Hindlimb muscle (tissue), 1 donor: ENCODE measurements at regions not wholly inside any gene's neighbourhood (a gene's known extent, or its start where the extent isn't known, plus 50 kb on each side); places are given as distances from the start of the nearest gene placed in this dataset.
"Not testable (repeated sequence)": the region's sequence is repeated elsewhere in the genome, so short reads cannot be mapped to it uniquely, and the experiment has no call there.

Experiments
- DNase-seq: peaks from one replicate; pipeline ENCODE4 v3.0.0-alpha.2; 2013

- DNase-seq, result no peak
Observed at GRCh38 chr1:115531631-115532264, 110.0 kb upstream of the VANGL1 start.

DNA sequence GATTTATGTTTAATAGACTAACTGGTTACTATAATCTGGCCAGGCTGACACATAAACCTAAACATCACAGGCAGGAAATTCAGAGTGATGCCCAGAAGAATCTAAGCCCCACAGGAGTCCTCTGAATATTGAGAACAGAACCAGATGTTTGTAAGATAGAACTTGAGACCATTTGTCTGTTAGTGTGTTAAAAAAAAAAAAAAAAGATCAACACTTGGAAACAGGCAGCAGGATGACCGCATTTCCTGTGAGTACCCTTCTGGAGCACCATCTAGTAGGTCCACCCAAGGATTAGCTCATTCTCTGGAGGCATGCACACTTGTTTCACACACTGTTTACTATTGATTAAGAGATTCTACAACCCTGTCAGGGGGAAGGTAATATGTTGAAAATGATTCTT, 111.4 kb upstream of the VANGL1 start:
- no peak for DNase-seq

DNA sequence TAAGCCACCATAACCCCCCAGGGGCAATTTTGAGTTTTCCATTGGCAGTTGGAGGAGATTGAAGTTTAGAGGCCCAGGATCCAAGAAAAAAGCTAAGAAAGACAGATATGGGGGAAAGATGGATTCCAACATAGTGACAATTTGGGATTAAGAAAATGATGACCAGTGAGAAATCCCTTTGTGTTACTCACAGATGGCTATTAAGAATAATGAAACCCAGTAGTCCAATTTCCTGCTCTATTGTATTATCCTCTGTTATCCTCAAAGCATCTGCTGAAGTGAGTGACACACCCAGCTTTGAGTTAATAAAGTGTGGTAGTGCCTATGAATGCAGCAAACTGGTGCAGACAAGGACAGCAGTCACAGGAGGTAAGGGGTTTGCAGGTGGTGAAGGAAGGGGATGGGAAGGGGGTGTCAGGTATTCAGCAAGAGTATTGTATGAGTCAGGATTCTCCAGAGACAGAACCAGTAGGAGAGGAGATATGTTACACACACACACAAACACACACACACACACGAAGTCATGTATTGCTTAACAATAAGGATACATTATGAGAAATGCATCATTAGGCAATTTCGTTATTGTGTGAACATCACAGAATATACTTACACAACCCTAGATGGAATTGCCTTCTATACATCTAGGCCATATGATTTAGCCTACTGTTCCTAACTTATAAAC, 112.4 kb upstream of the VANGL1 start:
- no peak for DNase-seq

- not testable (repeated sequence) for DNase-seq
Observed at GRCh38 chr1:115528336-115528735, 113.4 kb upstream of the VANGL1 start.

DNA sequence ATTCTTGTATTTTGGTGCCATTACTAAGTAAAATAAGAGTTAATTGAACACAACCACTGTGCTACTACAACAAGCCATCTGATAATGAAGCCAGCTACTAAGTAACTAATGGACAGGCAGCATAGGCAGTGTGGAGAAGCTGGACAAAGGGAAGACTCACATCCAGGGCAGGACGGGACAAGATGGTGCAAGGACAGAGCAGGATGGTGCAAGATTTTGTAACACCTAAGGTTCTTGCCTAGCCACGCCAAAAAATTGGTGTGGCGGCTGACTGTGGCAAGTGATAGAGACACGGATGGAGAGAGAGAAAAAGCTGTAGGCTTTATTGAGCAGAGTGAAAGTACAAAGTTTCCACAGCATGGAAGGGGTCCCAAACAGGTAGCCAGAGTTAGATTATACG, 114.0 kb upstream of the VANGL1 start:
- no peak for DNase-seq

DNA sequence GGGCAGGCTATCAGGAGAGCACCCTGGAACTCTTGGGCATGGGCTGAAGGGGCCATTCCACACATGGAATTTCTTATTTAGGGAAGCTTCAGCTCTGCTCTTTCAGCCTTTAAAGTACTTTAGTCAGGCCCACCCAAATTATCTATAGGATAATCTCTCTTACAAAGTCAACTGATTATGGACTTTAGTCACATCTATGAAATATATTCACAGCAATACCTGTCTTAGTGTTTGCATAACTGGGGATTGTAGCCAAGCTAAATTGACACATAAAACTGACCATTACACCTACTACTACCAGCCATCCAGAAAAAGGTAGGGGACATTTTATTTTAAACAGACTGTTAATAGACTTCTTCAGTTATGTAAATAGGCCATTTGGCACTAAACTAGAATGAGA, 114.9 kb upstream of the VANGL1 start:
- no peak for DNase-seq

- DNase-seq, result no peak
Observed at GRCh38 chr1:115524236-115524635, 117.5 kb upstream of the VANGL1 start.

DNA sequence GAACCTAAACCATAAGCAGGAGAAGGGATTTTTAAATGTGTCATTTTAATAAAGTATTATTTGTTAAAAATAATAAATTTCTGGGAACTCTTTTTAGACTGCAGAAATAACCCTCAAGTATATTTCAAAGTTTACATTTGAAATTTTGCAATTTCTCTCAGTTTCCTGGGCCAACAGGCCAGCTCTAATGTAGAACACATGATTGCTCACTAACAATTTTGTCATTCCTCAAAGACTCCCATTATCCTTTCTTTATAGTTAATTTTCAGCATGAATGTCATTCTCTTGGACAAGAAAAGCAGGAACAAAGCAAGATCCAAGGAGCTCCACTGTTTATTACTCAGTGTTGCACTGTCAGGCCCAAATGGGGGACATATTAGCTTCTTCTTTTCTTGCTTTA, 119.4 kb upstream of the VANGL1 start:
- no peak for DNase-seq

DNA sequence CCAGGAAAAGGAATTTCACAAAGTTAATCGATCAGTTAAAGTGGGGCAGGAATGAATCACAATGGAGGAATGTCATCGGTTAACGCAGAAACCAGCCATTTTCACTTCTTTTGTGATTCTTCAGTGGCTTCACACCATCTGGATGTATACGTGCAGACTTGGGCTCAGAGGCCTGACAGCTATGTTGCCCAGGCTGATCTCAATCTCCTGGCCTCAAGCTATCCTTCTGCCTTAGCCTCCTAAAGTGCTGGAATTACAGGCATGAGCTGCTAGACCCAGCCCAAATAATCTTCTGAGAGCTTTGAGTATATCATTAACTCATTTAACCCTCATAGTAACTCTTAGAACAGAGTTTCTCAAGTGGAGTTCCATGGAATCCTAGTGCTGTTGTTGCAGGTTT, 126.5 kb upstream of the VANGL1 start:
- no peak for DNase-seq

DNA sequence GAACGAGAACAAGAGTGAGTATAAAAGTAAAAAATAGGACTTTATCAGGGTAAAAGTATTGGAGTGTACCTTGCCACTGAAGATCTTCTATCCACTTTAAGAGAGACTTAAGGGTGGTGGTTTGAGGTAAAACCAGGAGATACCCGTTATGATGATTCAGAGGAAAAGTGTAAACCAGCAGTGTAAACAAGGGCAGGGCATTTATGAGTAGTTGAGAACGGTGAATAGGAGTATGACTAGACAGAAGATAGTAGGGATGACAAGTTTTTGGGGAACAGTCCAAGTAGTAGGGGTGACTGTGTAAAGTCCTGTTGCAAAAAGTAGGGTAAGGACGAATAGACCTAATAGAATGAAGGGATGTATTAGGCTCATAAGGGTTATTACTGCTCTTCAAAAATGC, 131.5 kb upstream of the VANGL1 start:
- not testable (repeated sequence) for DNase-seq

- peak; percentile 66 for DNase-seq
Observed at GRCh38 chr1:115507901-115508300, 133.9 kb upstream of the VANGL1 start.

DNA sequence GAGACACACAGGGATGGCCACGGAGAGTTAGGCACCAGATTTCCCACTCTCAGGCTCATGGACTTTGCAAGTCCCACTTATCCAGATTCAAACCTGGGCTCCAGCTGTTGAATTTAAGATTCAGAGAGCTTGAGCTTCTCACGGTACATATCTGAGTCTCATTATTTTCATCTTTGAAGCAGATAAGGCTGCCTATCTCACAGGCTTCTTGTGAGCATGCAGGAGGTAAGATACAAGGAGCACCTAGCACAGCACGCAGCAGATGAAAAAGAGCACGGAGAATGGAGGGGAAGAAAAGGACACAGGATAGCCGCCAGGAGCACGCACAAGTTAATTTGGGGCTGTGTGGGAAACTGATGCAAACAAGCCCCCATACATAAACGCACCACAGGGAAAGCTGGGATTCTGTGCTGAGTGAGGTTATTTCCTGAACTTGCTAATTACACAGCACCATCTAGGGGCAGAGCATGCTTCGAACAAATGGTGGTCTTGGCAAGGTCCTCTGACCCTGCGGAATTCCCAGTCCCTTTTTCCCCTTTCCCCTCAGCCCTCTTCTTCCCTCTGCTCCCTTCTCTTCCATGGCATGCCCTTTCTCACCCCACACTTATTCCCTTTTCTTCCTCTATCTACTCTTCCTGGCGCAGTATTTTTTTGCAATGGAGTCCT, 134.7 kb upstream of the VANGL1 start:
- no peak for DNase-seq

DNA sequence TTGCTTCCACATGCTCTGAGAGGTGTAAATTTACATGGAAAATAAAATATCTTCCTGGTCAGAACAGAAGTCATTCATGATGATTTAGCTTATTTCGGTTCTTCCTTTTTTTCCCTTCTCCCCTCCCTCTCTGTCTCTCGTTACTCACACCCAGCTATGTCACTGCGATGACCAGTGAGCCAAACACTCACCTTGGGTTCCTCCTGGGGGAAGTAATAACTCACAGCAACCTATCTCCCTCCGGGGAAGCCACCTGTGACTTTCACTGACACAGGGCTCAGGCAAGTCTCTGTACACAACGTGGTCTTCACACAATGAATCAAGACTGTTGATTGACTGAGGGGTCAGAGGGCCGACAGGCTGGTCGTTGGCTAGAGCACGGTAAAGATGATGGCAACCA, 135.3 kb upstream of the VANGL1 start:
- no peak for DNase-seq

GRCh38 chr1:115505148-115505571, 136.6 kb upstream of the VANGL1 start:
- DNase-seq, result no peak

DNA sequence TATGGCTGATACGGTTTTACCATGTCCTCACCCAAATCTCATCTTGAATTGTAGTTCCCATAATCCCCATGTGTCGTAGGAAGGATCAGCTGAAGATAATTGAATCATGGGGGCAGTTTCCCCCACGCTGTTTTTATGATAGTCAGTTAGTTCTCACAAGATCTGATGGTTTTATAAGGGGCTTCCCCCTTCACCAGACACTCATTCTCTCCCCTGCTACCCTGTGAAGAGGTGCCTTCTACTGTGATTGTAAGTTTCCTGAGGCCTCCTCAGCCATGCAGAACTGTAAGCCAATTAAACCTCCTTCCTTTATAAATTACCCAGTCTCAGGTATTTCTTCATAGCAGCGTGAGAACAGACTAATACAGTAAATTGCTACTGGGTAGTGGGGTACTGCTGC, 139.6 kb upstream of the VANGL1 start:
- not testable (repeated sequence) for DNase-seq

- DNase-seq, result no peak
Observed at GRCh38 chr1:115501476-115501875, 140.3 kb upstream of the VANGL1 start.

- no peak for DNase-seq
Observed at GRCh38 chr1:115499253-115499652, 142.5 kb upstream of the VANGL1 start.

GRCh38 chr1:115496904-115497527, 144.8 kb upstream of the VANGL1 start:
- no peak for DNase-seq

DNA sequence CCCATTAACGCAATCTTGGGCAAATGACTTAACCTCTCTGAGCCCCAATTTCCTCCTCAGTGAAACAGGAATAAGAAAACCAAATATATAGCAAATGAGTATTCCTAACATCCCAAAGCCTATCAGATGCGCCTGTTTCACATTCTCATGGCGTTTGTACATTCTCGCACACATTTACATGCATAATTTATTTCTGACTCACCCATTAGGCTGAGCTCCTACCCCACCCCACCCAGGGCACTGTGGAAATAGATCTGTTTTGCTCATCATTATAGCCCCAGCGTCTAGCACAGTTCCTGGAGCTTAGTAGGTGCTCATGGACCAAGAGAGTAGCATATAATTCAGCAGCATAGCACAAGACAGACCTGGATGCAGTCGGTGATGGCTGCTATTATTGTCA, 146.1 kb upstream of the VANGL1 start:
- no peak for DNase-seq

- DNase-seq, result no peak
Observed at GRCh38 chr1:115495111-115495510, 146.7 kb upstream of the VANGL1 start.

DNA sequence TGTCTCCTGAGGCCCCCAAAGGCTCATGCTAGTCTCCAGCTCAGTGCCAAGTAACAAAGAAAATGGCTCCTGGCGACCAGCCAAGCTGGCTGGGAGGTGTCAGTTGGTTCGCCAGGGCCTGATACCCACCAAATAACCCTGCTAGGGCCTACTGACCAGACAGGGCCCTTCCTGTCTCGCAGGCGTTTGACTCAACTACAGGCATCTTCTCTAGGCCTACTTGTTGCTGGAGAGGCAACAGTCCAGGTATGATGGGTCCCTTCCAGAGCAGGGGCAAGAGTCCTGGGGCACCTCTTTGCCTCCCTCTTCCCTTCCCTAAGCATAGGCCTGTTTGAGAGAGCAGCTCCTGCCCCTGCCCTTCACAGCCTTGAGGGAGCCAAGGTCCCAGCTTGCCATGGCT, 147.9 kb upstream of the VANGL1 start:
- DNase-seq, result no peak

DNA sequence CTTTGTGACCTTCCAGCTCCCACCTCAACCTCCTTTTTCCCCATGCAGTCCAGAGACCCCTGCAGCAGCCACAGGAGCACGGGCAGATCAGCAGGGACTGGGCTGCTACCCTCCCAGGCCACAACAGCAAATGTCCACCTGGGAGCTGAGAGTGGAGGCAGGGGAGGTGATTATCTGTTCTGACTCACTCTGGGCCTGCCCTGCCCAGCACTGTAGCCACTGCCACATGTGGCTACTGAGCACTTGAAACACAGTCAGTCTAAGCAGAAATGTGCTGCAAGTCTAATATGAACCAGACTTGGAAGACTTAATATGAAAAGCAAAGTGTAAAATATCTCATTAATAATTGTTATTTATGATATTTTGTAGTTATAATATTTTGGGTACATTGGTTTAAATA, 148.9 kb upstream of the VANGL1 start:
- DNase-seq, result no peak

GRCh38 chr1:115492019-115492595, 149.7 kb upstream of the VANGL1 start:
- no peak for DNase-seq
